DND-41 (cell line): ENCODE measurements at regions not wholly inside any gene's neighbourhood (a gene's known extent, or its start where the extent isn't known, plus 50 kb on each side); places are given as distances from the start of the nearest gene placed in this dataset.

Experiments
- ATAC-seq: fragments of 200-7000 bp; cut with Tn5 transposase; 3 replicates; pipeline ENCODE4 v1.9.1; 2021; ENCODE audit warnings: low read depth; ENCODE audit not compliant: insufficient read depth
- DNase-seq: peaks from one replicate; pipeline ENCODE4 v3.0.0-alpha.2; 2020
- H2AFZ ChIP-seq: 2 replicates; pipeline ENCODE4 v1.6.0; 2012; ENCODE audit warnings: low read depth, low read length
- H3K27ac ChIP-seq: 2 replicates; pipeline ENCODE4 v1.5.1; 2012; ENCODE audit warnings: low read length, inconsistent platforms
- H3K27me3 ChIP-seq: fragments of 200-600 bp; sonication (generic); 2 replicates; pipeline ENCODE4 v1.6.0; 2012; ENCODE audit warnings: low read length, mild to moderate bottlenecking, inconsistent platforms; ENCODE audit not compliant: insufficient read depth, poor library complexity
- H3K36me3 ChIP-seq: 2 replicates; pipeline ENCODE4 v1.5.1; 2012; ENCODE audit warnings: low read length, inconsistent platforms; ENCODE audit not compliant: insufficient read depth
- H3K4me1 ChIP-seq: 2 replicates; pipeline ENCODE4 v1.5.1; 2012; ENCODE audit warnings: mild to moderate bottlenecking, low read length; ENCODE audit not compliant: insufficient read depth
- H3K4me2 ChIP-seq: 2 replicates; pipeline ENCODE4 v1.6.0; 2012; ENCODE audit warnings: mild to moderate bottlenecking, moderate library complexity, low read length, inconsistent platforms; ENCODE audit not compliant: insufficient read depth
- H3K4me3 ChIP-seq, 2 experiments: fragments of 200-600 bp in 1 of 2; shearing (Covaris generic) in 1 of 2; 2 replicates each; pipeline ENCODE4 v1.5.1; 2012 to 2016; ENCODE audit warnings: inconsistent platforms in 2 of 2, low read length in 2 of 2, mild to moderate bottlenecking in 2 of 2, low read depth in 1 of 2, moderate library complexity in 1 of 2
- H3K79me2 ChIP-seq: 2 replicates; pipeline ENCODE4 v1.6.0; 2012; ENCODE audit warnings: low read length, inconsistent platforms; ENCODE audit not compliant: insufficient read depth
- H3K9ac ChIP-seq: 2 replicates; pipeline ENCODE4 v1.6.0; 2012; ENCODE audit warnings: low read depth, mild to moderate bottlenecking, inconsistent platforms, low read length, moderate library complexity
- H3K9me3 ChIP-seq: 2 replicates; pipeline ENCODE4 v1.5.1; 2012; ENCODE audit warnings: low read length, moderate library complexity, mild to moderate bottlenecking, inconsistent platforms; ENCODE audit not compliant: insufficient read depth, severe bottlenecking
- H4K20me1 ChIP-seq: 2 replicates; pipeline ENCODE4 v1.6.0; 2012; ENCODE audit warnings: low read length; ENCODE audit not compliant: insufficient read depth
- EZH2 ChIP-seq: IDR thresholded peaks from 3 replicates; pipeline ENCODE4 v1.6.1; 2012; ENCODE audit warnings: borderline replicate concordance, low read depth, mild to moderate bottlenecking, moderate library complexity, low read length, inconsistent platforms; ENCODE audit not compliant: severe bottlenecking
- TF ChIP-seq, protein P1 (sequence below): IDR thresholded peaks from 2 replicates; pipeline ENCODE4 v1.5.1; 2012; ENCODE audit warnings: borderline replicate concordance, low read length, moderate library complexity, mild to moderate bottlenecking; ENCODE audit not compliant: poor library complexity, severe bottlenecking; ENCODE audit errors: extremely low read depth

DNA sequence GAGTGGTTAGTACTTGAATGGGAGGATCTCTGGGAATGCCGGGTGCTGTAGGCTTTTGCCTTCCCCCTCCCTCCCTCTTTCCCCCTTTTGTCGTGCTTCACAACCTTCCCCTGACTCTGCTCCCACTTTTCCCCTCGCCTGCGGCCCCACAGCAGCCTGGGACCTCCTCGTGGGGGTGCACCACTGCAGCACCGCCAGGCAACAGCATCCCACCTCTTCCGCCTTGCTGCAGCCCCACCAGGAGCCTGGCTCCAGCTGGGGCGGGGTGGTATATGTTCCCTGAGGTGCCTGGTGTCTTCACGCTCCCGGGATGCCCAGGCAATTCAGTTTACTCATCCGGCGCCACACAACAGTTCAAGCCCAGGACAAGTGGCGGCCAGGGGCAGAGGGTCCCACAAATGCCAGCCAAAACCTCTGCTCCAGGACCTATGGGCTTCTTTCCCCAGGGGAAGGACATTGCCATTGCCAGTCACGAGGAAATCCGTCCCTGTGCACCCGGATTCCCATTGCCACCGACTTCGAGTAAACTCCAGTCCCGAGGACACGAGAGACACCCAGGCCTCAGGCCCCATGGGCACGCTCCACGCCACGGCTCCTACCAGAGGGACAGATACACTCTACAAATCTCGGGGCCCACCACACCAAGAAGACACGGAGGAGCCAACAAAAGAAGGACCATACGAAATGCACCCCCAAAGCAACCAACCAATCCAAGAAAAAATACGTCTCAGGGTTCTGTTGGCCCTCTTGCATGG lies 181.7 kb downstream of the ALG10 start:
- no peak overlapping the region for H3K4me3 ChIP-seq
- H3K27ac ChIP-seq, result no peak overlapping the region
- H3K9me3 ChIP-seq, result peaks cover 16% of the 10 kb centered on the region
- ATAC-seq (no peak), DNase-seq (no peak)
- no peaks in the 10 kb centered on the region for H4K20me1 ChIP-seq
- TF ChIP-seq, protein P1, sequence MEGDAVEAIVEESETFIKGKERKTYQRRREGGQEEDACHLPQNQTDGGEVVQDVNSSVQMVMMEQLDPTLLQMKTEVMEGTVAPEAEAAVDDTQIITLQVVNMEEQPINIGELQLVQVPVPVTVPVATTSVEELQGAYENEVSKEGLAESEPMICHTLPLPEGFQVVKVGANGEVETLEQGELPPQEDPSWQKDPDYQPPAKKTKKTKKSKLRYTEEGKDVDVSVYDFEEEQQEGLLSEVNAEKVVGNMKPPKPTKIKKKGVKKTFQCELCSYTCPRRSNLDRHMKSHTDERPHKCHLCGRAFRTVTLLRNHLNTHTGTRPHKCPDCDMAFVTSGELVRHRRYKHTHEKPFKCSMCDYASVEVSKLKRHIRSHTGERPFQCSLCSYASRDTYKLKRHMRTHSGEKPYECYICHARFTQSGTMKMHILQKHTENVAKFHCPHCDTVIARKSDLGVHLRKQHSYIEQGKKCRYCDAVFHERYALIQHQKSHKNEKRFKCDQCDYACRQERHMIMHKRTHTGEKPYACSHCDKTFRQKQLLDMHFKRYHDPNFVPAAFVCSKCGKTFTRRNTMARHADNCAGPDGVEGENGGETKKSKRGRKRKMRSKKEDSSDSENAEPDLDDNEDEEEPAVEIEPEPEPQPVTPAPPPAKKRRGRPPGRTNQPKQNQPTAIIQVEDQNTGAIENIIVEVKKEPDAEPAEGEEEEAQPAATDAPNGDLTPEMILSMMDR, result no peak
- no peak for TF ChIP-seq EZH2
- H3K36me3 ChIP-seq, result no peaks in the 10 kb centered on the region
- no peaks in the 10 kb centered on the region for H3K4me1 ChIP-seq
- H3K27me3 ChIP-seq, result no peaks in the 10 kb centered on the region
- no peak overlapping the region for H2AFZ ChIP-seq
- H3K4me2 ChIP-seq, result no peak overlapping the region
- no peaks in the 10 kb centered on the region for H3K79me2 ChIP-seq
- H3K9ac ChIP-seq, result no peak overlapping the region

DNA sequence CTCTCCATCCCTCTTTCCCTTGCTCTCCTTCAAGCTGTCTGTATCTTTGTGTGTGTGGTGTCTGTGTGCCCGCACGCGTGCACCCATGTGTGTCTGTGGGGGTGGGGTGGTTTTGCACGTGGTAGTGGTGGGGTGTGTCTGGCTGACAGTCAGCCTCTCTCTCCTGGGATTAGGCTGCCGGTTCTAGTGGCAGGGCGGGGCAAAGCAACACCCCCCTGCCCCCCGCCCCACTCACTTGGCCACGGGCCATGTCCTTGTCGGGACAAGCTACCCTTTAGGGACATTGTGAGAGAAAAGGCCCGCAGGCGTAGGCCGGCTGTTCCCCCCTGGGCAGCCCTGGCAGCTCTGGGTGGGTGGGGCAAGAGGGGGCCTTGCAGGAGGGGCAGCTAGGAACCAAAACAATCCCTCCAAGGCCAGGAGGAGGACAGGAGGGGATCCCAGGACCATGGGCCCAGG lies 182.6 kb downstream of the ALG10 start:
- Histone ChIP-seq H3K9ac (no peak overlapping the region), H3K27ac (no peak overlapping the region), H2AFZ (no peak overlapping the region), H3K36me3 (no peaks in the 10 kb centered on the region), H3K4me3 (no peak overlapping the region), H4K20me1 (no peaks in the 10 kb centered on the region), H3K4me1 (no peaks in the 10 kb centered on the region), H3K79me2 (no peaks in the 10 kb centered on the region), H3K27me3 (no peaks in the 10 kb centered on the region), H3K4me2 (no peak overlapping the region), H3K9me3 (peaks cover 21% of the 10 kb centered on the region)
- ATAC-seq (no peak), DNase-seq (no peak)
- TF ChIP-seq, protein P1, result no peak
- TF ChIP-seq EZH2, result no peak

DNA sequence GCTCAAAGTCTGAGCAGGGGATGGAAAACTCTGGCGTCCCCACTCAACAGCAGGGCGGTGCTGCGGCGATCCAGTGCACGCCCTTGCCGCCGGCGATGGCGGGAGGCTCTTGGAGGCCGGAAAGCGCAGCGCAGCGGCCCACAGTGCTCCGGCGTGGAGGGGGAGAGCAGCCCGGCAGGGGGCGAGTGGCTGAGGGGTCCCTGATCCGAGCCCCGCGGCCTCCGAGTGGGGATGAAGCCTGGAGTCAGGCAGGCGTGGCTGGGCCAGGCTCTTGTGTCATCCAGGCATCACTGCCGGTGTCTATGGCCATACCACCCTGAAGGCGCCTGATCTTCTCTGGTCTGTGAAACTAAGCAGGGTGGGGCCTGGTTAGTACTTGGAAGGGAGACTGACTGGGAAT lies 183.1 kb downstream of the ALG10 start:
- H3K27ac ChIP-seq, result no peak overlapping the region
- no peak for TF ChIP-seq EZH2
- TF ChIP-seq, protein P1, result no peak
- H3K4me1 ChIP-seq, result no peaks in the 10 kb centered on the region
- ATAC-seq (no peak), DNase-seq (no peak)
- H3K4me3 ChIP-seq, result no peak overlapping the region
- H3K27me3 ChIP-seq, result no peaks in the 10 kb centered on the region
- no peak overlapping the region for H2AFZ ChIP-seq
- peaks cover 22% of the 10 kb centered on the region for H3K9me3 ChIP-seq
- H3K79me2 ChIP-seq, result no peaks in the 10 kb centered on the region
- no peaks in the 10 kb centered on the region for H3K36me3 ChIP-seq
- no peak overlapping the region for H3K4me2 ChIP-seq
- H3K9ac ChIP-seq, result no peak overlapping the region
- H4K20me1 ChIP-seq, result no peaks in the 10 kb centered on the region
